GM19397 (cell line): ENCODE measurements at regions not wholly inside any gene's neighbourhood (a gene's known extent, or its start where the extent isn't known, plus 50 kb on each side); places are given as distances from the start of the nearest gene placed in this dataset.

Experiments
- ATAC-seq: cut with Tn5 transposase; IDR thresholded peaks from one replicate; pipeline ENCODE4 v1.9.1; 2021; ENCODE audit warnings: mild to moderate bottlenecking, moderate library complexity; ENCODE audit not compliant: unreplicated experiment

DNA sequence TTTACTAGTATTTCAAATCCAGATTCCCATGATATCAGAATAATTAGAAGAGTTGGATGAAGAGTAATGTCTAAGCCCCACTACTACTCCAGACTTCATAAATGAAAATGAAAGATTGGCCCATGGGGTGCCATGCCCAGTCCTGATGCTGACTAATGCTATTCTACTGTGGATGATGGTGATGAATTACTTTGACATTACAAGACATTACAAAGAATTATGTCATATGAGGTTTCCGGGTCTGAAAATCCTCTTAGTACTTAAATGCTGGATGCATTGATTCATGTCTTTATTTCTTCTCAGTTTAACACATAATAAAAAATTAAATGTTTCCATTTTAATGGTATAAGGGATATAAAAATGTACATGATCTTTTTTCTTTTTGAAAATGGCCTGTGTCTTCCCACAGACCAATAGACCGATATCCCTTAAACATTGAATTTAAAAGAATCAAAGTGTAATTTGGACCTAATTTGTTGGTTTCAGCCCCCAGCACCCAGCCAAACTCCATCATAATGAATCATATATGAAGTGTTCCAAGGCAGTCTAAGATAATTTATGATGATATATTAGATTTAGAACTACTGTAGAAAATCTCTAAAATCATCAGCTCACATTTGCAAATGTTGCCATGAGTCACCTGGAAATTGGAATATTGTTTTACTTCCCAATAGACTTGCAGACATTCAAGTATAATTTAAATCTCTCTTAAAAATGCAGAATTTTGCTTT, 223.6 kb upstream of the SGCD start:
- ATAC-seq, result no peak

DNA sequence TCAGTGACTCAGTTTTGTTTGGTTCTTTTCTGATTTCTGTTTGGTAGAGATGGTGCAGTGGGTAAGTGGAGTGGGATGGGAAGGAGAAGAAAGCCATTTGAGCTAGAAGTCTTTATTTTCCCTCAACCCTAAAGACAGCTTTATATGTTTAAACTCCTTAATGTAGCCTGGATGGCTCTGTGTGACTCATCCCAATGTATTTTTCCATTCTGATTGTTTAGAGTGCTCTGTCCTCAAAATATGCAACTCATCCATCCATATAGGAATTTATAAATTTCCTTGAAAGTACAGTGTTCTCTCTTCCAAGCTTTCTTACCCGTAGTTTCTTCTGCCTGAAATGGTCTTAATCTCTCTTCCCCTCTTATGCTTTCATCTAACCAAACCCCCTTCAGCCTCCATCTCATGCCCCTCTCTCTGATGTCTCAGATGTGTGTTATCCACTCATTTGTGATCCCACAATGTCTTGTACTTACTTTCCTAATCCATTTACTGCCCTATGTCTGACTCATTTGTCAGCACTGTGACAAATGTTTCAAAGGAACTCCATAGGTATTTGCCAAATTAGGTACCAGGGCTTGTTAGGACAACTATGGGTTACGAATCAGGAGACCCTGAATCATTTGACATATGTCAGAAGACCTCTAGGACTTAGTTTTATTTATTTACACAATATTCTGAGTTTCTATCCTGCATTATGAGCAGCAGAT, 217.5 kb upstream of the SGCD start:
- no peak for ATAC-seq

DNA sequence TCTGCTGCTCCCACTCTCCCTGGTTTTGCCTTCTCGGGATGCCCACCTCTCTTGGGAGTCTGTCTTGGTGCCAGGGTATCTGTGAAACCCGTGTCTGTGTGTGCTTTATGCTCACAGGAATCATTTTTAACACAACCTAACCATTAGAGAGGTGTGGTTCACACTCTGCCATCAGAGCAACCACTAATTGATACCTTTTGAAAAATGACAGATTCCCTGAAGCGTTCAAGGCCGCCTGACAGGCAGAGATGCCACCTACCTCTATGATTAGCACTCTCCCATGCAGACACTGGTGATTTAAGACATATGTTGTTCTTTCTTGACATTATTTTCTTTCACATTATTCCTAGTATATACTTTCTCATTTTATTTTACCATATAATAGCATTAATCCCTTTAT, 207.3 kb upstream of the SGCD start:
- ATAC-seq, result no peak

DNA sequence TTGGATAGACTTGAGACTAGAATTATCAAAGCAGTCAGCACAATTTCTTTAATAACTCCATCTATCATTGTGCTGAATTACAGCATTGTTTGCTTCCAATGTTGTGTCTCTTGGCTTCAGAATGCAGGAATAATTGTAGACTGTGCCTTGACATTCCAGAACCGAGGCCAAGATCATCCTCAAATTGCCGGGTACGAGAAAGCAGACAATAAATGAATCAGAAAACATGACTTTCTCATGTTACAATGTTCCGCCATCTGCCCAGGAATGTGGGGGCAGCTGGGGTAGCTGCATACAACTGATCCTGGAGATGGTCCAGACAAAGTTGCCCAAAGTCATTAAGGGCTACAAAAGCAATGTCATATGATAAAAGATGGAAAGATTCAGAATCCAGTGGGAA, 206.2 kb upstream of the SGCD start:
- ATAC-seq, result no peak

DNA sequence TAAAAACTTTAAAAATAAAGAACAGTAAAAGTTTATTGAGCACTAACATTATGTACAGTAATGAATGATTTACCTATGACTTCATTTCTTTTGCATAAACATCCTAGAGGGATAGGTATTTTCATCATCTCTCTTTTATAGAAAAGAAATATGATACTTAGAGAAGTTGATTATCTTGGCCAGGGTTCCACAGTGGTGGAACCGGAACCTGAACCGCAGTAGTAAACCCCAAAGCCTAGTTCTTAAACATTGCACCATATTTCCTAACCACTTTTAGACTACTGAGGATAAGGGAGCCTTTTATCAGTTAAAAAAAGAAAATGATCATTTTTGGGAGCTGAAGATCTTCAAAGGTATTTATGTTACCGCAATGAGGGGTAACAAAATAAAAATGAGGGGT, 205.7 kb upstream of the SGCD start:
- no peak for ATAC-seq

DNA sequence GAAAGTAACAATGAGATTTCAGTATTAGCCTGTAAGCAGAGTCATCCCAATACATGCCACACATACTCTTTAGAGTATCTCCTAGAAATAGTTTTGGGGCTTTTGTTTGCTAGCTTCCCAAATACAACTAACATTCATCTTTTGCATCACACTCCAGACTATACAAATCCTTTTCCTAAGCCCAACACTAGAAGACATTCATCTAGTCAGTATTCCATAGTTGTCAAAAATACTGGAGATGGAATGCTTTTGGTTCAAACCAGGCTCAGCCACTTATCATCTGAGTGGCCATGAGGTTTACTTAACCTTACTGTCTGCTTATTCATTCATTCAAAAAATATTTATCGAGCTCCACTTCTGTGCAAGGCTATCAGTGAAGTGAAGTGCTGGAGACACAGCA, 205.1 kb upstream of the SGCD start:
- ATAC-seq, result no peak

DNA sequence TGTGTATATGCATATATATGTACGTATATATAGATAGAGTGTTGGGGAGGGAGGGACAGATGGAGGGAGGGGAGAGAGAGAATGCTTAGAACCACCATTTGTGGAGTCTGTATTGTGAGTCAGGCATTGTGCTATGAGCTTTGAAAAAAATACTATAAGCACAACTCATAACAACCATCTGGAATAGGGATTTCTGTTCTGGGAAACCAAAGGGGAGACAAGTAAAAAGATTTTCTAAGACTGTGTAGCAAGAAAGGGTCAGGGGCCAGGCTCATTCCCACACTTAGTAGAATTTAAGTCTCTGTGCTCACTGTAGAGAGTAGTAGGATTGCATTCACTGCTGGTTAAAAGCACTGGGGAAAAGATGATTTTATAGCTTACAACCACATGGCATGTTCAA, 202.3 kb upstream of the SGCD start:
- no peak for ATAC-seq

DNA sequence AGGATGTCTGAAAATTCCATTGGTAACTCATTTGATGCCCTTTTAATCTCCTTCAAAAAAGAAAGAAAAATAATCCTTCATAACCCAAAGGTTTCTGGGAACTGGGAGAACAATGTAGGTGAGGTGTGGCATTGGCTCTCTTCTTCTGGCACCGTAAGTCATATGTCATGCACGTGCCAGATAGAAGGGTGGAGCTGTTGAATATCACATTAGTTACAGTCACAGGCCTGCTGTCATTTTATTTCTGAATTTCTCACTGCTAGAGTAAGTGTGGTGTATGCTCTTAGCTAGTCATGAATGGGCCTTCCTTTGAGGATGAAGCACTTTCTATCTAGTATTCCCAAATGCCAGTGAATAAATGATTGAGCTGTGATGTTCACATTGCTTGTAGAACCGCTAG, 201.8 kb upstream of the SGCD start:
- ATAC-seq, result no peak

DNA sequence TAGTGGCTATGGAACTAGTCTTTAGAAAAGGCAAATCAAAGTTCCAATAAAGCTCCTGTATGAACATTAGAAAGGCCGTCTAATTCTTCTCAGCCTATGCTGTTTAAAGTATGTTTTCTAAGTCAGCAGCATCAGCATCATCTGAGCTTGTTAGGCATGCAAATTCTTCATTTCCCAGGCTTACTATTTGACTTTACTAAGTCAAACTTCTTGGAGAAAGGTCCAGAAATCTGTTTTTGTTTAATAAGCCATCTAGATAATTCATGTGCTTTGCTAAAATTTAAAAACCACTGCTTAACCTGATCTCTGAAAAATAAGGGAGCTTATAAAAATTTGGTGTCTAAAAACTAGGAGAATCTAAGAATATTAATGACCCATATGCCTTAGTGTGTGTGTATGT, 200.2 kb upstream of the SGCD start:
- ATAC-seq, result no peak

DNA sequence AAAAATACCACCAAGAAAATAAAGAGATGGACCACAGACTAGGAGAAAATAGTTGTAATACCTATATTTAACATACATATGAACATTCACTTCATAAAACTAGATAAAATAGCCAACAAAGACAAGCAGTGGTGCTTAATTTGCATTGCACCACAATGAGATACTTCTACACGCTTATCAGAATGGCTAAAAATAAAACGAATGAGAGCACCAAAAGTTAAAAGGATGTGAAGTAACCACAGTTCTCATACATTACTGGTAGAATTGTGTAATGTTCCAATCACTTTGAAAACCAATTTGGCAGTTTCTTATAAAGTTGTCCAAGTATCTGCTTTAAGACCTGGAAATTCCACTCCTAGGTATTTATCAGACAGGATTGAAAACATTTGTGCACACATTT, 198.9 kb upstream of the SGCD start:
- no peak for ATAC-seq

DNA sequence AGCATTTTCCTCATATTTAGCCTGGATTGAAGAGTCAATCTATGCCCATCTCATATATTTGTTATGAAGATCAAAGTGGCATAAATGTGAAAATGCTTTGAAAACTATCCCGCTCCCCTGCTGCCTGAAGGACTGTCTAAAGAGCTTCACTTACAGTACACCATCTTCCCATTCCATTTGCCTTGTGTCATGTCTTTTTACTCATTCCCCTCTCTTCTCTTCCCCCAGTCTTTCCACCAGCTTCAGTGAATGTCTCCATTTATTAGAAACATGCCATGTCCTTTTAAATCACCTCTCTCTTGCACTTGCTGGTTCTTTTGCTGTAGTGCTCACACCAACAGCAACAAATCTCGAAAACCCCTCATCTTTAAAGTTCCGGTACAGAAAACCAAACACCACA, 192.7 kb upstream of the SGCD start:
- ATAC-seq, result no peak

DNA sequence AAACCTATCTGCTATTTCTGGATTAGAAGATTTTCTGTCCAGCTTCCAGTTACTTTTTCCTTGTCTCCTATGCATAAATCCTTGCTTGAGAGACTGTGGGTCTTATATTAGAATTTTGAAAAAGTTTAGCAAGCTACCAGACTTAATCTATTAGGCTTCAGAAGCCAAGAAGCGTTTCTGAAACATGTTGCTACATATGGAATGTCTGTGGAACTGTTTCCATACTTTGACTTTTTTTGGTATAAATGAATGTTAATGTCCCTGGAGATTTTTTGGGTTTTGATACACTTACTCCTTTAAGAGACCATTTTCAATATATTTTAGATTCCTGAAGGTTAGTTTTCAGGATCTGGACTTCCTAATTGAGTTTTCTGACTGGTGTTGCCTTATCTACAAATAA, 191.4 kb upstream of the SGCD start:
- ATAC-seq, result no peak

DNA sequence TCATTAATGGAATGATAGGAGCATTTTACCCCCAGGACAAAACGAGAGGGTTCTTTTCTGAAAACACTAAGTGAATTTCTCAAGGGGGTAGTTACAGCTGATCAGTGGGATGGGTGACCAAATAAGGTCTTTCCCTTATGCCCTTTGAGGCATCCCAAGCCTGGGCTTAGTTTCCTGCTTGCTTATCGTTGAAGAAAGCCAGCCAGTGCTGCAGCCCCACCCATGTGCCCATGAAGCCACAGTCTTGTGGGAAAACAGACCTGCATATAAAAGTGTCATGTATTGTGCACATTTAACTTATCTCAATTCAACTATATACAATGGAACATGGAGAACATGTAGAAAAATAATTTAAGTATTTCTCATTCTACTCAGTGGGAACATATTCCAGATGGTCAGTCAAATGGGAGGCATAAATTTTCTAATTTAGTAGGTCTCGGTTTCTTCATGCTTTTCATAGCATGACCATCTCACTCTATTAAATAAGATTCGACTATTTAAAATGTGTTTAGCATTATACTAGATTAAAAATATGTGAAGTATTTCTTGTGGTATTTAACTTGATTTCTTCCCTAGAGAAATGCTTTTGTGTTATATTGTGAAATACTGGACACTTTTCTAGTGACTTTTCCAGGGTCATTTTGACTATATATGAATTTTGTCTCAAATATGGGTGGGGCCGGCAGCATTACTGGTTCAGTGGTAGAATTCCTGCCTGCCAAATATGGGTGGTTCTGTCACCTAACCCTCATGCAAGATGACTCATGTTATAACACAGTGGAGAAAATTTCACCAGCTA, 189.7 kb upstream of the SGCD start:
- no peak for ATAC-seq

DNA sequence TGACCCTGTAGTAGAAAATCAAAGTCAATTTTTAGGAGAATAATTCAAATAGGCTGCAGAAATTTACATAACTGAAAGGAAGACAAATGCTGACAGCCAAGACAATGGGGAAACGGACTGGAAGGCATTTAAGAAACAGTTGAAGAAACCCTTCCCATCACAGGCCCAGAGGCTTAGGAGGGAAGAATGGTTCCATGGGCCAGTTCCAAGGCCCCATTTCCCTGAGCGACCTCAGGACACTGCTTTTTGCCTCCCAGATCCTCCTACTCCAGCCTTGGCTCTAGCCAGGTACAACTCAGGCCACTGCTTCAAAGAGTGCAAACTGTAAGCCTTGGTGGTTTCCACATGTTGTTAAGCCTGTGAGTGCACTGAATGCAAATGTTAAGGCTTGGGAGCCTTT, 184.1 kb upstream of the SGCD start:
- no peak for ATAC-seq

DNA sequence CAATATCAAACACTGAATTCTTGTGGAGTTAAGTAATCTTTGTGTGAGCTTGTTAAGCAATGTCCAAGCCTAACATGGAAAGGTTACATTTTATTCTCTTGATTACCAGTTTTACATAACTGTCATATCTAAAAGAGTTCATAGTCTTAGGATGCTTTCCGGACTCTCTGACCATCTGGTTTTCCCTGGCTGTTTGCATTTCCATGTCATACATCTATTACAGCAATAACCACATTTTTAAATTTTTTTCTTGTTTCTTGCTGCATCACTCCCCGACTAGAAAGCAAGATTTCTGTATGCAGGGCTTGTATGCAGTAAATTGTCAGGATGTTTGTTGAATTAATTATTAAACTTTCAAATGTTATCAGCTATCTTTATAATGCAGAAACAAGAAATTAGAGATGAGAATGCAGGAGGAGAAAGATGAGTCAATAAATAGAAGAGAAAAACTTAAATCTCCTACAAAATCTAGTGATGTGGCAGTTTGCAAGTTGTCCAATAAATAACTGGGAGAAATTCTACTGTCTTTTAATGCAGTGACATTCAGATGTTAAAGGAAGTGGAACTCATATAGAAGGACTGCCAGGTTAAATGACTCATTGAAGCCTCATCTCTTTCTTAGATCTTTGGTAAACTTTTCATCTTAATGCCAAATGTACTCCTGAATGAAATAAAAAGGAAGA, 179.6 kb upstream of the SGCD start:
- ATAC-seq, result no peak

DNA sequence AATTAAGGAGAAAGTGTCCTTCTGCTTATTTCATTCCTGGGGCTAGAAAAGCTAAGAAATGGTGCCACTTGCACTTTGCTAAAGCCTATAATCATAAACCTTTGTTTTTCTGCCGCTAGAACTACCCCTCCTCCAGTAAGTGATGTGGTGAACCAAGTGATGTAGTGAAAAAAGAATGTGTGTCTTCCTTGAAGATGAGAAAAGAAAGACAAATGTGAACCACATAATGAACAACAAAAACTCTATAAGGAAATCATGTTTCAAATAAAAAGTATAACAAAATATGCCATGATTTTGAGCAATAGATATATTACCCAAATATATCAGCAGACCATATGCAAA, 179.0 kb upstream of the SGCD start:
- no peak for ATAC-seq

DNA sequence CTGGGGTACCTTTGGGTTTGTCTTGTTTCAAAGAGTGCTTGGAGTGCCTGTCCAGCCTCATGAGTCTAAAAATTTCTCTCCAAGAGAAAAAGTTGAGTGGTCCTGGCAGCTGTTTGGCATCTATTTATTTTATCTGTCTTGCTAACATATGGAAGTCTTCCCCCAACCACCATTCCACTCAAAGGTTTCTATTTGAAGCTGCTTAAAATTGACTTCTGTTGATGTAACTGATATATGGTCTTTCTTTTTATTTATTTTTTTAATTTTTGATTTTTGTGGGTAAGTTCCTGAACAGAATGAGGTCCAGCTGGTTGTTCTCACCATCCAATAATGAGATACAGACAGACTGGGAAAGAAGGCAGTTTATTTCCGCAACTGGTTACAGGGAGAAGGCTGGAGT, 178.7 kb upstream of the SGCD start:
- no peak for ATAC-seq

DNA sequence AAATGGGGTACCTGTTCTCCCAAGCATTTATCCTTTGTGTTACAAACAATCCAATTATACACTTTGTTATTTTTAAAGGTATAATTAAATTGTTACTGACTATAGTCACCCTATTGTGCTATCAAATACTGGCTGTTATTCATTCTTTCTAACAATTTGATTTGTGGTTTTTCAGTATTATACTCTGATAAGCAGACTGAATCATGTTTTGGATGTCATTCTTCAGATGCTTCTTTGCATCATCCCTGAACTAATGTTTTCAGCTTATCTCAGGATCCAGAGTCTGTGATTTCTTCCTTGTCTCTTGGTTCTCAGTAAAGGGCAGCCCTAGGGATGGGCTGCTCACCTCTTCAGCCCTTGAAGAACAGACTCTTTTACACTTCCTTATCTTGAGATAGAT, 177.8 kb upstream of the SGCD start:
- ATAC-seq, result no peak

DNA sequence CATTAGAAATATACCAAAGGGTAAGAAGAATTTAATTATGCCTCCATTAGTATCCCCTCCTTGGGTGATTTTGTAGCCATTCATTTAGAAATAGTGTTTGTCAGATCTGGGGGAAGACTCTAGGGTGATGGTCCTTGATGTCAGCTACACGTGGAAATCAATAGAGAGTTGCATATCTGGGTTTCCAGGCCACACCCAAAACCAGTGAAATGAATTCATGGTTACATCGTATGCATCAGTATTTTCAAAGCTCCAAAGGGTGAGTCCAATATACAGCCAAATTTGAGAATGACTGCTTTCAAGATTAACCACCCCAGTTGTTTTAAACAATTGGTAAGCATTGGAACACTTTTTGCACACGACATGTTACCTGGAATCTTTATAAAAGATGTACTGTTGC, 173.4 kb upstream of the SGCD start:
- no peak for ATAC-seq

DNA sequence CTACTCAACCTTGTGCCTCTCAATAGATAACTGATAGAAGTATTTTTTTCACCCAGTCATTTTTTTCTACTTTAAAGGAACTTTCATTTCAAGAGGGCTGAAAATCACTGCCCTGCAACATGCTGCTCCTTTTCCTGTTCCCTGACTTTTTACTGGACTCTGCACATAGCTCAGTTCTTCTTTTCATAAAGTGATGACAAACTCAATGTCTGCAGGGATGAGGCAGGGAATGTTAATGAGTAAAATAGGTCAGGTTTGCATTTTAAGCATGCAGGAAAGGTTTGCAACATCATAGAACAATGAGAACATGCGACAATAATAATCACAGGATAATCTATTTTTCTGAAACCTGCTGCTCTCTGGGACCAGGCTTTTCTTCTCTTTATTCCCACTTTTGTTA, 172.2 kb upstream of the SGCD start:
- no peak for ATAC-seq

DNA sequence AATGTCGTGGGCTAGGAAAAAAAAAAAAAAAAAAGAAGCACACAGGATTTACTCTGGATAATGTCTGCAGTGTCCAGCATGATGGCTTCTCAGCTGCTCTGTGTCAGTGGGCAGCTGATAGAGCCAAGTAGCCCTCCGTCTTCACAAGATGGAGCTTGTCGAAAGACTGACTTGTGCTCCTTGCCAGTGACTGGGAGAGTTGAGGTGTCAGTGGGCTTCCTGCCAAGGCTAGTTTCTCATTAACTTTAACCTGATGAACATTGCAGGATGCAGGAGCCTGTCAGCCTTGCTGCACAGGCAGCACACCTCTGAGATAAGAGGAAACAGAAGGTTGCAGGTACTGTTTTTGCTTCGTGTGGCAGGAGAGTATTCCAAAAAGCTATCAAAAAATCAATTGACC, 171.4 kb upstream of the SGCD start:
- no peak for ATAC-seq

DNA sequence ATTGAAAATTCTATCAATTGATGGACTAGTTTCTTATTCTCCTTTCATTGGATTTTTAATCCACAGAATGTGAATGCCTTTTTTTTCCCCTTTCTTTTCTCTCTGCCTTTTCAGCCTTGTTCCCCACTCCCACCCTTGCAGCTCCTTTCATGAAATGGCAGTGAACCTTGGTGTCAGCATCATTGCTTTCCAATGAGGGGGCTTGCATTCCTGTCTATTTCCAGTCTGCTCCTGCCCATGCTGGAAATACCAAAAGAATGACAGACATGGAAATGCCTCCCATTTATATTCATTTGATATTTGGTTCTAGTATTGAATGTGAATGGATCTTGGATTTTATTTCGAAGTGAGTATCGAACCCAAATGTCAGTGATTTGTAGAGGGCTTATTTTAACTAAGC, 162.7 kb upstream of the SGCD start:
- no peak for ATAC-seq
